GM21786 (cell line): ENCODE measurements at regions not wholly inside any gene's neighbourhood (a gene's known extent, or its start where the extent isn't known, plus 50 kb on each side); places are given as distances from the start of the nearest gene placed in this dataset.
"Not testable (repeated sequence)": the region's sequence is repeated elsewhere in the genome, so short reads cannot be mapped to it uniquely, and the experiment has no call there.

ENCODE experiments used
- ATAC-seq: cut with Tn5 transposase; IDR thresholded peaks from one replicate; pipeline ENCODE4 v1.9.1; 2021; ENCODE audit not compliant: unreplicated experiment

DNA sequence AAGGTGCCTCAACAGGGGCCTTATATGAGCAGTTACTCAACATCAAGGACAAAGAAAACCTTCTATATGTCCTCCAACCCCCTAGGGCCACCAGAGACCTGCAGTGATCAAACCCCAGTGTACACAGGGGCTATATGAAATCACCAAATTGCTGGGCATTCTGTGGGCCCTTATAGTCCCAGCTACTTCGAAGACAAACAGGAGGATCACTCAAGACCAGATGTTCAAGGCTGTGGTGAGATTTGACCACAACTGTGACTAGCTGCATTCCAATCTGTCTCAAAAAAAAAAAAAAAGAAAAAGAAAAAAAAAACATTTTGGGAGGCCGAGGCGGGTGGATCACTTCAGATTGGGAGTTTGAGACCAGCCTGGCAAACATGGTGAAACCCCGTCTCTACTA, 51.0 kb upstream of the PRB2 start:
- no peak for ATAC-seq

DNA sequence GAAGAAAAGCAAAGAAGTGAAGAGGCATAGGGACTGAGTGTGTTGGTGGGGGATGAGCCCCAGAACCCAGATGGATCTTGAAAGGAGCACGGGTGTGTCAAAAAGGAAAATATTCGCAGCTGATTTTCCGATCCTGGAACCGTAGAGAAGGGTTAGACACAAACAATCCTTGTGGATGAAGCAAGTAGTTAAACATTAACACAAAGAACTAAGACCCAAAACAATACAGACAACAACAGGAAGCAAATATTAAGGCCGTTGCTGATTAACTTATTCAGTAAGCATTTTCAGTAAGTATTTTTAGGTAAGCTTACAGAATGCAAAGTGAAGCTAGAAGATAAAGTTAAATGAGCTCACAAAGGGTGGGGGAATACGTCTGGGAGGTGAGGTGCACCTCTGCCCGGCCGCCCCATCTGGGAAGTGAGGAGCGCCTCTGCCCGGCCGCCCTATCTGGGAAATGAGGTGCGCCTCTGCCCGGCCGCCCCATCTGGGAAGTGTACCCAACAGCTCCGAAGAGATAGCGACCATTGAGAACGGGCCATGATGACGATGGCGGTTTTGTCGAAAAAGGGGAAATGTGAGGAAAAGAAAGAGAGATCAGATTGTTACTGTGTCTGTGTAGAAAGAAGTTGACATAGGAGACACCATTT, 62.8 kb upstream of the PRB2 start:
- ATAC-seq, result no peak

DNA sequence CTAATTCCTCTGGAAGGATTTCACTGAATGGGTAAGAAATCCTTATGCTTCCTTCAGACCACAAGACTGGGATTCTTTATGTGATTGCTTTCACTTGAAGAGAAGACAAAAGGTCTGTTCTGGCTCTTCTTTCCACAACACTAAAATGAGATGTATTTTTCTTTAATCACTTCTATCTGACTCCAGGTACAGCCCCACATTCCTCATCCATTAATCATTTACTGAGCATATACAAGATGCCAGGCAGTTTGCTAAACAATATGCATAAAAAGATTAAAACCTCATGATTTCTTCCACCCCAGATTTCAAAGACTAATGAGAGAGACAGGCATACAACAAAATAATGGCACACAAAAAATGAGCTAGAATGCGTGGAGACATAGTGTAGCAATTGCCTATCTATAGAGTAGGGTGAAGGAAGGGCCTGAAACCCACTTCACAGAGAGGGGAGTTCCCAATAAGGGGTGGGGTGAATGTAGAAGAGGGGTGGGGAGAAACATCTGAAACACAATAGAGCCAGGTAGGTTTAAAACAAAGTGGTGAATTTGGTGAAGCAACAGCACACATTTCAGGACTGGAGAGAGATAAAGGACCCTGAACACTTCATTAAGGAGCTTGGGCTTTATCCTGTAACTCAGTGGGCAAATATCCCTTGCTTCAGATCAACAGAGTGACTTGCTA, 65.1 kb upstream of the PRB2 start:
- ATAC-seq, result no peak

DNA sequence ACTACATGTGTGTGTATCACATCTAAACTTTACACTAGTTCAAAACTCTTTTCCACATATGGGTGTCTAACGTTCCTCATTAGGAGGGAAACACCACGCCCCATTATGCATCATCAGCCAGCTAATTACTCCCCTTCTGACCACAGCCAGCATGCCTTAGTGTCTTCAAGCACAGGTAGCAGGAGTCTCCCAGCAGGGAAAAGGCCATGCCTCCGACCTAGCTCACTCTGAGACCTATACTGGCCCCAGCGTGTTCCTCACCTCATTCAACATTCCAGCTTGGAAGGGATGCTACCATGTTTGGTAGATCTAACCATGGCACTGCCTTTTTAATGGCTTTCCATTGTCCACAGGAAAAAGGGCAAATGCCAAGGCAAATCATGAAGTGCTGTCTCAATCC, 66.1 kb upstream of the PRB2 start:
- no peak for ATAC-seq

DNA sequence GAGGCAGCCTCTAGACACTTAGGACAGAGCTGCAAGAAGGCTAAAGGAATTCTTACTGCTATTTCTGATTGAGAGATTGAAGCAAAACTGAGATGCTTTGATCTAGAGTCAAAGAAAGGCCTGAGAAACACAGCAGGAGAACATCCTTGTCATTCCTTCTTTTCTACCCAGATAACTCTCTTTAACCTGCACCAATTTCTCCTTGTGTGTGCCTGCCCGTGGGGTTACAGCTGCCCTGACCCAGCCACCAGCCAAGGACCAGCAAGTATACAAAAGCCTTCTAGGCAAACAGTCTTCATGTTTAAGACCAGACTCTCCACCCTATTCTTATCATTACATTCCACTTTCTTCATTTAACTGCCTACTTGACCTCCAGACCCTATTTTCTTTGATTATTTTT, 81.7 kb upstream of the PRB2 start:
- no peak for ATAC-seq

DNA sequence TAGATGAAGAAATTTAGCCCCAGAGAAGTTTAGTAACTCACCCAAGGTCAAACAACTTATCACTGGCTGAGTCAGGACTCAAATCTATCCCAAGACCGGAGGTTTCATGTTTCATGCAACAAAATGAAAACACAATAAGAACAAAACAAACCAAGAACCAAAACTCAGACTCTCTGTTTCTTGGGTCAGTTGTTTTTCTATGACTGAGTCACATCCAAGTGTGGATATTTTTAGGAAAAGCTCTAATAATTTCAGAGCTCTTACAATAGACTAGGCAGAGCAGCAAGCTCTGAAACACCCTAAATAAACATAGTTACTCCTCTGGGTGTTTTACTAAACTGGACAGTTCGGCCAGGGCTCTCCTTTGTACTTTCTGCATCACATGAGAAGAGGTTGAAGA, 87.6 kb upstream of the PRB2 start:
- ATAC-seq, result no peak

DNA sequence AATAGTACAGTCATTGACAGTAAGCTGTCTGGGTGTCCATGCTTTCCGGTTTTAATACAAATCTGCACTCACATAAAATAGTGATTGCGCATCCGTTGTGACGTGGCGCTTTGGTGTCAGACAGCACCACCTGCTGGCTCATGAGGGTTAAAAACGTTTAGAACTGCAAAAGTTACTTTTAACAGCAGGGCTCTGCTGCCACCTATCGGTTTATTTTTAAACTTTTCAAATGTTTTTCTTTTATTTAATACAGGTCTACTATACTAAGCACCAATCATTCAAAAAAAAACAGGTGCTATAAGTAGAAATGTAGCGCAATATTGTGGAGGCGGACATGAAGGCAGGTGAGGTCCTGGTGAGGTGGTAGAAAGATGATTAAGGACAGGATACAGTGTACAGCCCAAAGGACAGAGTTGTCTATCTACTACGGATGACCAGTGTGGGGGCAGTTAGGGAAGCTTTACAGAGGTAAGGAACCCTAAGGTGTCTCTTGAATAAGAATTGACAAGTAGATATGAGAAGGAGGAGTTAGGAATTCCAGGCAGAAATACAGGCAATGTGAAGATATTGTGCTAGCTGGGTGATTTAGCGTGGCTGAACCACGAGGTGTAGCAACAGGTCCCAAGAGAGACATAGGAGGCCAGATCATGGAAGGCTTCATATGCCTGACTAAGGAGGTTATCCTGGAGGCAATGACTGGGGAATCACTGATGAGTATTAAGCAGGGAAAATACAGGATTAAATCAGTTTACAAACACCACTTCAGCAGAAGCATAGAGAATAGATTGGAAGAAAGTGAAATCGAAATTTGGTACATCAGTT, 91.5 kb upstream of the PRB2 start:
- peak; percentile 80 for ATAC-seq

DNA sequence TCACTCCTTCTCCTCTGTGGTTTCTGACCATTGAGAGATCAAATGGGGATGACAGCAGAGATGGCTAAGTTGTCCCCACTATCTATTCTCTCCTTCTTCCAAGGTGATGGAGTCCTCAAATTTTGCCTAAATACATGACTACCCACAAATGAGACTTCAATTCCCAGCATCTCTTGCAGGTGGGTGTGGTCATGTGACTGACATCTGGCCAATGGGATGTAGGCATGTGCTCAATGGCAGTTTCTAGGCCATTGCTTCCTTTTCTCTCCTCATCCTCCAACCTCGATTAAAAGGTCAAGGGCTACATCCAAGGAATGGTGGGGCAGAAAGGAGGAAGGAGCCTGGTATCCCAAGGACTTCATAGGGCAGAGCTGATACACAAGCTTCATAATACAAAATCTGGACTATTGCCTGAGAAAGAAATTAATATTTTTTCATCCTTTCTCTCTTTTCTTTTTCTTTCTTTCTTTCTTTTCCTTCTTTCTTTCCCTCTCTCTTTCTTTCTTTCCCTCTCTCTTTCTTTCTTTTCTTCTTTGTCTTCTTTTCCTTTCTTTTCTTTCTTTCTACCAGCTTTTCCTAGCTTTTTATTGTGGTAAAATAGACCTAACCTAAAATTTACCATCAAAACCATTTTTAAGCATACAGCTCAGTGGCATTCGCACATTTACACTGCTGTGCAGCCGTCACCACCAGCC, 100.9 kb upstream of the PRB2 start:
- ATAC-seq, result no peak

DNA sequence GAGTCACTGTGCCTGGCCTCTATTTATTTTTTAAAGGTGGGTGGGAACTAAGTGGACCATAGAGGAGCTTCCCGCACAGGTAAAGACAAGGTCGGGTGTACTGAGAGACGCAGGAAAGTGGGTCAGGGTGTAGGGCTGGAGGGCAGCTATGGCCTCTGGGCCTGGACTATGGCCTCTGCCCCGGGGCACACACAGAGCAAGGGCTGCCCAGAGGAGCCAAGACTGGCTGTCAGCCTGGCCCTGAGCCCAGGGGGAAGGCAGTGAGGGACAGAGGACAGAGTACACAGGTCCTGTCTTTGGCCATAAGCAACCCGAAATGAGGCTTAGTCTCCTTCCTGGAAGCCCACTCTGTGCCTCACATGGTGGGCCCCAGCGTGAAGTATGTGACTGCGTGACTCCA, 102.1 kb upstream of the PRB2 start:
- no peak for ATAC-seq

DNA sequence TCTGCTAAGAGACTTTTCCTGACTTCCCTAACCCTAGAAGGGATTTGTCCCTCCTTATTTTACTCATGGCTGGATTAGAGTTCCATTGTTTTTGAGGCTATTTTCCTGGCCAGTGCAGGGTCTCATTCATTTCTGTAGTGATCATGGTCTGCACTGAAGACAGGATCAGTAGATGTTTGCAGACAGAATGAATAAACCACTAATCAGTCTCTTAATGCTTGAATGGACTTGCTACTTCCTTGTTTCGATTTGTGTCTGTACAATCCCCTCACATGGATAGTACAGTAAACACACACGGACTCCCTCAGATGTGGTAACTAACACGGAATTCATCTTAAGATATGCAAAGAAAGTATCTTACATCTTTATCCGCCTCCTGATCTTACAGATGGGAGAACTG, 102.6 kb upstream of the PRB2 start:
- peak; percentile 54 for ATAC-seq

DNA sequence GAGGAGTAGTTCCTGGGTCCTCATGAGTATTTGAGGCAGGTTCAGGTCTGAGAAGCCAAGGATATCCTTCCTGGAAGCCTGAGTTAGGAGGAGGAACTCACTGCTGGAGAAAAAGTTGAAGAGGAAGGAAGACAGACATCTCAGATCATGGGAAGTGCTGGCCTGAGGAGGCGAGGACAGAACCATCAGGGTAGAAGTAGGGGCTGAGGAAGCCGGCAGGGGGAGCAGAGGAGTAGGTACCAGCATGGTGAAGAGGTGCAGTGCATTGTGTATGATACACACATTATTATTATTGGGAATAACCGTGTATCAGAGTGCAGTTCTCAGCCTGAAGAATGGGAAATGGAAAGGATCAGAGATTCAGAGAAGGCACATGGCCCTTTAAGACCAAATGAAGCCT, 103.2 kb upstream of the PRB2 start:
- not testable (repeated sequence) for ATAC-seq

DNA sequence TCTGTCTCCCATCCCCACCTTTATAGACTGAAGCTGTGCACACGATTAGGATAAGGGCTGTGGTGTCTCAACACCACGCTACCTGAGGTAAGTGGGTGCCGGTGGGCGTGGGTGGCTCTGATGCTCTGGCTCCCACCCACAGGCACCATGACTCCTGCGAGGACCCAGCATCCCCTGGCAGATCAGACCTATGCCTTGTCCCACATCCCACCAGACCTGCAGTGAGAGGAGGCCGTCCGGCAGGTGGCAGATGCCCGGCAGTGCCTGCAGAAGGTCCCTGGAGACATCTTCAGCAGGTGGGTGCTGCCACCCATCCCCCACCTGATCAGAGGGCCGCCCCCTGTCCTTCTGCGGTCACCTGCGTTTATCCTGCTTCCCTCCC, 104.4 kb upstream of the PRB2 start:
- ATAC-seq, result no peak

DNA sequence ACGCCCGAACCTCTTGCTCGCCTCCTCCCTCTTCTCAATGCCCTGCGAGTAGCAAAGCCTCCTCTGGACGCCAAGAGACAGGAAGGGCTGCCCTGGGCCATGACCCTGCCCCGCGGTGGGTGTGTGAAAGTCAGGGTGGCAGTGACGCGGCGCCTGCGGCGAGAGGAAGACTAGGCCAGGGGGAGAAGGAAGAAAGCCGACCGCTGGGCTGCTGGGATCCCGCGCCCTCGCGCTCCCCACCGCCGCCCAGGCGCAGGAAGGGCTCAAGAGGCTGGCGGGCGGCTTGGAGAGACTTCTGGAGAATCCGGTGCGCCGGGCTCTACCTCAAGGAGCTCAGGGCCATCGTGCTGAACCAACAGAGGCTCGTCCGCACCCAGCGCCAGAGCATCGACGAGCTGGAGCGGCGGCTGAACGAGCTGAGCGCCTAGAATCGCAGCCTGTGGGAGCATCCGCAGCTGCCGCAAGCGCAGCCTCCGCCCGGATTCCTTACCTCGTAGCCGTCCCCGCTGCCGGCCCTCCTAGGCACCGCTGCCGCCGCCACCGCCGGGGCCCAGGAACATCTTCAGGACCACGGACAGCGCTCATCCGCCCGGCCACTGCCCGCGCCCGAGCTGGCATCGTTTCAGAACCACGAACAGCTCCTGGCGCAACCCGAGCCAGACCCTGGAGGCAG, 105.0 kb upstream of the PRB2 start:
- peak; percentile 49 for ATAC-seq

DNA sequence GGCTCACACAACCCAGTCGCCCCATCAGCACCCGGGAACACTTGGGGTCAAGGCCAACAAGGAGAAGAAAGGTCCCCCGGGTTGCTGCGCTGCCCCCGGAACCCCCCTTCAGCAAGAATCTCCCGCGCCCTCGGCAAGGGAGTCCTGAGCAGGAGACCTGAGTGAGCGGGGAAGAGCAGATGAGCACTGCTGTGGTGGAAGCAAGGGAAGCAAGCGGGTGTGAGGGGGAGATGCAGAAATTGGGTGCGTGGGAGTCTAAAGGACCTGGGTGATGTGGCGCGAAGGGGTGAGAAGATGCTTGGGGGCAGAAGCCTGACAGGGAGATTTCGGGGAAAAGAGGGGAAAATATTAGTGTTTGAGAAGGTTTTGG, 105.5 kb upstream of the PRB2 start:
- ATAC-seq, result no peak

DNA sequence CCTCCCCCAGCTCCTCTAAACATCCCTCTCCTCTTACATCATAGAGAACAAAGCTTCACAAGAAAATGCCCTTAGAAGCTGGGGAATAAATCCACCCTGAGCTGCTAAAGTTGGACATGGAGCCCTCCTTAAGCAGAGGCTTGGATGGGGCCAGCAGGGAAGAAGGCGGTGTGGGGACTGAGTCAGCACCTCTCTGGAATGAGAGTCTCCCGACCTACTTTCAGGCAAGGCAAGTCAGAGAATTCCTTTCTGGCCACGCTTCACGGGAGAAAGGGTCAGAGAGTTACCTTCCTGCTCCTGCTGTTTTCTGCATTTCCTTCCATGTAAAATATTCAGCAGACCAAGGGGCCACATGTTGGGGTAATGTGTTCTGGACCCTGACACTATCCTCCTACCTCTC, 113.3 kb upstream of the PRB2 start:
- ATAC-seq, result no peak

DNA sequence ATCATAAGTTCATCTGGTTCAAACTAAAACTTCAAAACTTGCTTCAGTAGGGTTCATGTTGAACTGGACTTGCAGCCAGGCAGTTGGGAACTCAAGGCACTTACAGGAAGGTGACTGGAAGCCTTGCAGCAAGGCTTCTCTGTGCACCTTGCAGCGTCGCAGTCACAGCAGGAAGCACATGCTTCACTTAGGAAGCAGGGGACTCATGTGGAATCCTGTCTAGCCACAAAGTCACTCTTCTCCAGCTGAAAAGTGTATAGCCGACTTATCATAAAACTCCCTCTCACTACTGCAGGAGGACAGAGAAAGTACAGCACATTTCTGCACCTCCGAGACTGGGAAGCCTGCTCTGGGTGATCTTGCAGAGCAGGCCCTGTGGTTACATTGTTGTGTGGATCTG, 114.0 kb upstream of the PRB2 start:
- no peak for ATAC-seq

DNA sequence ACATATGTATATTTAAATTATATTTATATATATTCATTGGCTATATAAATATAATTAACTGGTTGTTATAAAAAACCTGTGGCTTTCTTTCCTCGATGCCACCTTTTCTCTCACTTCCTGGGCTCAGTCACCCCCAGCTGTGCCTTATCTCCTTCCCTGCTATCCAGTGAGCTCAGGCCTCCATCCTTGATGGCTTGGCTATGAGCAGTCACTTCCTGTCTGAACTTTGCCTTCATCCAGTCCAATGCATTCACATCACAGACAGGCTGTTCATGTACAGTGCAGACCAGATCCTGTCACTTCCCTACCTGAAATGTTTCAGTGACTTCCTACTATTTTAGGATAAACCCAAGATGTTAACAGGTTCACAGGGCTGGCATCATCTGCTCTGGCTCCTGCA, 115.3 kb upstream of the PRB2 start:
- no peak for ATAC-seq

DNA sequence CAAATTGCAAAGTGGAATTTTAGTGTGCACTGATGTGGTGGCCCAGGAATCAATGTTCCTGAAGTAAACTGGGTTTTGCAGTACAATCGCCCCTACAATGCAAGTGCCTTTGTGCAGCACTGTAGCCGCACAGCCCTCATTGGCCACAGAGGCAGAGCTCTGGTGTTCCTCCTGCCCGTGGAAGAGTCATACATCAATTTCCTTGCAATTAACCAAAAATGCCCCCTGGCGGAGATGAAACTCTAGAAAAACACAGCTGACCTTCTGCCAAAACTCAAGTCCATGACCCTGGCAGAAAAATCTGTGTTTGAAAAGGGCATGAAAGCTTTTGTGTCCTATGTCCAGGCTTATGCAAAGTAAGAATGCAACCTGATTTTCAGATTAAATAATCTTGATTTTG, 117.9 kb upstream of the PRB2 start:
- ATAC-seq, result no peak

DNA sequence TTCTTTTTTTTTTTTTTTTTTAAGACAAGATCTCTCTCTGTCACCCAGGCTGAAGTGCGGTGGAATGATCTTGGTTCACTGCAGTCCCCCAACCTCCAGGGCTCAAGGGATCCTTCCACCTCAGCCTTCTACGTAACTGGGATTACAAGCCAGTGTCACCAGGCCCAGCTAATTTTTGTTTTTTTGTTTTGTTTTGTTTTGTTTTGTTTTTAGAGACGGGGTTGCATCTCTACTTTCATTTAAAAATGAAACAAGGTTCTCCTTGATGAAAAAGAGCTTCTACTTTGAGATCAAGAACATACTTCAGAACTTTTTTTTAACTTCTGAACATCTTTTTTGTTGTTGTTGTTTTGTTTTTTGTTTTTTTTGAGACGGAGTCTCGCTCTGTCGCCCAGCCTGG, 121.7 kb upstream of the PRB2 start:
- ATAC-seq, result no peak

DNA sequence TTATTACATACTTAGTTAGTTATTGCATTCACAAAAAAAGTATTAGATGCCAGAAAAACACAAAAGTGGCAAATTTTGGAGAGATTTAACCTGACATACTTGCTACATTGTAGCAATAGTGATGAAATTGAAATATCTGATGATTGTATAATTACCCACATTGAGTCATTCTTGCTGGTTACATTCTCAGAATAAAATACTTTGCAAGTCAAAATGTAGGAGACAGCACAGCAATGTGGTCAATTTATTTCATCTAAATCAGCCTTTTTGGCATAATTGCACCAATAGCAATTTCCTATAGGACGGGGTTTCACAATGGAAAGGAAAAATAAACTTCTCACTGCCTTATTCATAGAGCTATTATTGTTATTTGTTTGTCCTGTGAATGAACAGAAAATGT, 125.0 kb upstream of the ETV6 start:
- no peak for ATAC-seq

DNA sequence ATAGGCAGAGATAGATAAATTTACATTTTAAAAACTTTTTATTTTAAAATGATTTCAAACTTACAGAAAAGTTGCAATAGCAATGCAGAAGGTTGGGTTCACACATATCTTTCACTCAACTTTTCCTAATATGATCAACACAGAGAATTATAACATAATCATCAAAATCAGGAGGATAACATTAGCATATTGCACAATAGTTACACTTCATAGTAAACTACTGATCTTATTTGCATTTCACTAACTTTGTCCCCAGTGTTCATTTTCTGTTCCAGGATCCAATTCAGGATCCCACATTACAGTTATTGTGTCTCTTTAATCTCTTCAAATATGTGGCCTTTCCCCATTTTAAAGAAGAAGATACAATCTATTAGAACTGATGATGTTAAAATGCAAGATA, 115.4 kb upstream of the ETV6 start:
- no peak for ATAC-seq
